ENCODE measurements at regions not wholly inside any gene's neighbourhood (a gene's known extent, or its start where the extent isn't known, plus 50 kb on each side); places are given as distances from the start of the nearest gene placed in this dataset.
"Not testable (repeated sequence)": the region's sequence is repeated elsewhere in the genome, so short reads cannot be mapped to it uniquely, and the experiment has no call there.

- not testable (repeated sequence) for DNase-seq (ENCODE audit: low spot score)
These were observed 106.7 kb upstream of the IRS4 start for GRCh38 chrX:108843039-108843438.

- no peak for DNase-seq (ENCODE audit: low spot score)
These were observed 97.6 kb upstream of the IRS4 start for GRCh38 chrX:108833993-108834392.

- no peak for DNase-seq (ENCODE audit: low spot score)
These were observed 75.5 kb upstream of the IRS4 start for GRCh38 chrX:108811891-108812290.

GRCh38 chrX:108795240-108795639 lies 58.9 kb upstream of the IRS4 start:
- no peak for DNase-seq (ENCODE audit: low spot score)

Data from ecto neural progenitor cell (in vitro differentiated cells).